ENCODE measurements at regions not wholly inside any gene's neighbourhood (a gene's known extent, or its start where the extent isn't known, plus 50 kb on each side); places are given as distances from the start of the nearest gene placed in this dataset.
"Not testable (repeated sequence)": the region's sequence is repeated elsewhere in the genome, so short reads cannot be mapped to it uniquely, and the experiment has no call there.

- no peak for DNase-seq (ENCODE audit: low read depth, low spot score)
- in situ Hi-C loops (cut with HindIII; ENCODE audit: low sequenced_read_pairs), result no loop called here
- TF ChIP-seq CTCF (IDR thresholded peaks at IDR 0.05; ENCODE audit: low read depth, low read length), result no peak
- no peak overlapping the region for H3K4me3 ChIP-seq (ENCODE audit: low read depth, low read length)
Observed at GRCh38 chrX:43386875-43387274, 269.2 kb upstream of the MAOA start.

DNA sequence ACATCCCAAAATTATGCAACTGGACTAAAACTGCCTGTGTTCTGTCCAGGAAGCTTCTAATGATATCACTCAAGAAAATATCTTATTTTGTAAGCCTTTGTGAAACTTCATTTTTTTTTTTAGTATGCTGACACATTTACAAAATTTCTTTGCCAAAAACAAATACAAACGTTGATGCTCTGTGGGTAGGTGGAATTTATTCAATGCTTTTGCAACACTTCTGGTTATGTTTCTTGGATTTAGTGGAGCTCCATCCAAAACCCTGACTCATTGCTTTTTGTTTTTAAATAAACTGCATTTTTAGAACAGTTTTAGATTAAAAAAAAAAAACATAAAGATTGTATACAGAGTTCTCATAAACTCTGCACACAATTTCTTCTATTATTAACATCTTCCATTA, 250.9 kb upstream of the MAOA start:
- no peak for DNase-seq (ENCODE audit: low read depth, low spot score)
- in situ Hi-C loops (cut with HindIII; ENCODE audit: low sequenced_read_pairs), result no loop called here
- H3K4me3 ChIP-seq (ENCODE audit: low read depth, low read length), result no peak overlapping the region
- no peak for TF ChIP-seq CTCF (IDR thresholded peaks at IDR 0.05; ENCODE audit: low read depth, low read length)

DNA sequence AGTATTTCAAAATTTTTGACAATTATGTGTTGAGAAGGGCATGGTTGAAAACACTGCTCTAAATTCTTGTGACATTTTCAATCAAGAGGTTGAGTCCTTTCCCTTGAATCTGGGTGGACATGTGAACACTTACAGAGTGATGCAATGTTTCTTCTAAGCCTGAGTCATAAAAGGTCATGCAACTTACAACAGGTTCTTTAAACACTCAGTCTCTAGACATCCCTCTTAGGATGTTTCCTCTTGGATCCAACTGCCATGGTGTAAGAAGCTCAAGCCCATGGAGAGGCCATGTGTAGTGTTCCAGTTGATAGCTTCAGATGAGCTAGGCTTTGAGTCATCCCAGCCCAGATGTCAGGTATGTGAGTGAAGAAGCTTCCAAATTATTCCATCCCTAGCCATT, 232.2 kb upstream of the MAOA start:
- no peak overlapping the region for H3K4me3 ChIP-seq (ENCODE audit: low read depth, low read length)

DNA sequence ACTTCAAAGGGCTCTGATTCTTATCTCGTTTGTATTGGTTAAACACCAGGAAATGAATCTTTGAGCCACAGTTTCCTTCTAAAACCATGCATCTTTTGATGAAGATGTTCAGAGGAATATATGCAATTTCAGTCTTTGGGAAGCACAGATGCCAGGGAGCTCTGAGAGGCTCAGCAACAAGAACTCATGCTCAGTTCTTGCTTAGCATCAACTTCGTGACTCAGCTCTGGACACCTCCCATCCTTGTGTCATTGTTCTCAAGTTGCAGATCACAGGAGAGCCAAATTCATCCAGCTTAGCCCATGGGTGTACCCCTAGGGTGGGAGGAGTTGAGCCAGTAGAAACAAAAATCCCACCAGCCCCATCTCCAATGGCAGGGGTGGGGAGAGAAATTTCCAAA, 219.6 kb upstream of the MAOA start:
- no peak overlapping the region for H3K4me3 ChIP-seq (ENCODE audit: low read depth, low read length)
- no peak for DNase-seq (ENCODE audit: low read depth, low spot score)
- no peak for TF ChIP-seq CTCF (IDR thresholded peaks at IDR 0.05; ENCODE audit: low read depth, low read length)
- in situ Hi-C loops (cut with HindIII; ENCODE audit: low sequenced_read_pairs), result no loop called here

More for the DNA sequence above, 232.2 kb upstream of the MAOA start:
- in situ Hi-C loops (cut with HindIII; ENCODE audit: low sequenced_read_pairs), result no loop called here
- no peak for DNase-seq (ENCODE audit: low read depth, low spot score)
- no peak for TF ChIP-seq CTCF (IDR thresholded peaks at IDR 0.05; ENCODE audit: low read depth, low read length)

- no peak overlapping the region for H3K4me3 ChIP-seq (ENCODE audit: low read depth, low read length)
- in situ Hi-C loops (cut with HindIII; ENCODE audit: low sequenced_read_pairs), result no loop called here
- no peak for TF ChIP-seq CTCF (IDR thresholded peaks at IDR 0.05; ENCODE audit: low read depth, low read length)
- DNase-seq (ENCODE audit: low read depth, low spot score), result no peak
Observed at GRCh38 chrX:43446752-43447151, 209.3 kb upstream of the MAOA start.

DNA sequence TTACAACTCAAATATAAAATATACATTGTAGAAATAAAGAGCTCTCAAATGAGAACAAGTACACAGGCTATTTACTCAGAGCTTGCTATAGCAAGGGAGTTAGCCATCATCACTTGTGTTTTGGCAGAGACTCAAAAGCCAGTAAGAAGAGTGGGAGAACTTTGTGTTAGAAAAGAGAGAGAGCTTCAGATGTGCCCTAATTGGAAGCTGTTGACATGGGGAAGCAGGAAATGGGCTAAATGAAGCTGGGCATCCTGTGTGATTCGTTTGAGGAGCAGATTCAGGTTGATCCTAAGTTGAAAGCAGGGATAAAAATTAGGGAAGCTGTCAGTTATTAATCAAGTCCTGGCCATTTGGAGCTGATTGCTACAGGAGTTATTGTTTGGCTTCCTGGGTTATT, 207.4 kb upstream of the MAOA start:
- no peak overlapping the region for H3K4me3 ChIP-seq (ENCODE audit: low read depth, low read length)
- in situ Hi-C loops (cut with HindIII; ENCODE audit: low sequenced_read_pairs), result no loop called here
- no peak for DNase-seq (ENCODE audit: low read depth, low spot score)
- TF ChIP-seq CTCF (IDR thresholded peaks at IDR 0.05; ENCODE audit: low read depth, low read length), result no peak

- TF ChIP-seq CTCF (IDR thresholded peaks at IDR 0.05; ENCODE audit: low read depth, low read length), result no peak
- DNase-seq (ENCODE audit: low read depth, low spot score), result no peak
- in situ Hi-C loops (cut with HindIII; ENCODE audit: low sequenced_read_pairs), result no loop called here
- H3K4me3 ChIP-seq (ENCODE audit: low read depth, low read length), result no peak overlapping the region
Observed at GRCh38 chrX:43450355-43450754, 205.7 kb upstream of the MAOA start.

DNA sequence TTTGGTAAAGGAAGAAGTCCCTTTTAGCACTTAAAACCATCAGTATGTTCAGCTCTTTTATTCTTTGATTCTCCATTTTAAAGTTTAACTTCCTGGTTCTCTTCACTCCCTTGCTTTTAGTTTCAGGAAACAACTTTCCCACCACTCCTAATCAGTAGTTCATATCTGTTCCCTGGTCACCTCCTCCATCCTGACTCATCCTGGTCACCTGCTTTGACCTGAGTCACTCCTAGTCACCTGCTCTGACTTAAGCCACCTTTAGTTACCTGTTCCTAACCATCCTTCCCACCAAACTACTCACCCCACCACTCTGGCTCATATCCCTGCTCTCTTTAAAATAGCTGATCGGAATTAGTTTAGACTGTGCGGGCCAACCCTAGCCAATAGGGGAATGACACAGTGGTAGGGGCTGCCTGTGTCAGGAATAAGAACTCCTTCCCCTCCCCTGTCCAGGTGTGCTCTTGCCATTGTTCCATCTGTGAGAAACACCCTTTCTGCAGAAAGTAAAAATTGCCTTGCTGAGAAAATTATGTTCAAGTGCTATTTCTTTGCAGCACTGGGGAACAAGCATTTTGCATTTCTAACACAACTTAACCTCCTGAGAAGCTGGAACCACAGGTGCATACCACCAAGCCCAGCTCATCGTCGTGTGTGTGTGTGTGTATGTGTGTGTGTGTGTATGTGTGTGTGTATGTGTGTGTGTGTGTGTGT, 204.0 kb upstream of the MAOA start:
- H3K4me3 ChIP-seq (ENCODE audit: low read depth, low read length), result not testable (repeated sequence)

More for the DNA sequence above, 204.0 kb upstream of the MAOA start:
- in situ Hi-C loops (cut with HindIII; ENCODE audit: low sequenced_read_pairs); DNase-seq (ENCODE audit: low read depth, low spot score): not testable (repeated sequence)
